ENCODE measurements at regions not wholly inside any gene's neighbourhood (a gene's known extent, or its start where the extent isn't known, plus 50 kb on each side); places are given as distances from the start of the nearest gene placed in this dataset.

- TF ChIP-seq CTCF (IDR thresholded peaks at IDR 0.05 in 8 of 11, conservative IDR thresholded peaks at IDR 0.05 in 3 of 11) (no peak), POLR2A (IDR thresholded peaks at IDR 0.05) (no peak)
These were observed 545.7 kb downstream of the STK39 start for GRCh38 chr2:167701651-167702050.
